Activated T-helper 1 cell treated with anti-CD3 and anti-CD28 coated beads, Interleukin-2, amount 50 U/mL, for 16 hours (primary cell): ENCODE measurements at regions not wholly inside any gene's neighbourhood (a gene's known extent, or its start where the extent isn't known, plus 50 kb on each side); places are given as distances from the start of the nearest gene placed in this dataset.

Experiments used
- DNase-seq, 2 donors: peaks; one replicate each; pipeline ENCODE4 v3.0.0-alpha.2; 2020; ENCODE audit warnings: low read depth in 1 of 2, low spot score in 1 of 2

DNA sequence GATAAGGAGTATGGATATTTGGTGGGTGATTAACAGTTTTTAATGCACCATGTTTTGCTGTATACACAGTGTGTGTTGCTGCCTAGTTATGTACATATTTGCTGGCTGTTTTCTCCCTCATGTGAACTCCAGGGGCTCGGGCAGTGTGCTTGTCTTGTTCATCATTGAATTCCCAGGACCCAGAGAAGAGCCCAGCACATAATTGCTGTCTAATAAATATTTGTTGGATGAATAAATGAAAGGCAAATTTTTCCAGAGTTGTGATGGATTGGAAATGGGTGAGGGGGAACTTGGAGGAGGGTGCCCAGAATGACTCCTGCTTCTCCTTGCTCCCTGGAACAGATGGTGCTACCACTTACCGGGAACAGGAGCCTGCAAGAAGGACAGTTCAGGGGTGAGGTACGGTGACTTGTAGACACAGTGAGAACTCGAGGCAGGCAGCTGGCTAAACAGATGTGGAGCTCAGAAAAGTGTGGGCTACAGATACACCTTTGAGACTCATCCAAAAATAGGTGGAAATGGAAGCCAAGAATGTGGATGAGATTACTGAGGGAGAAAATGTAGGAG lies 586.8 kb upstream of the MGMT start:
- no peak for DNase-seq

GRCh38 chr10:128881086-128881485 lies 586.0 kb upstream of the MGMT start:
- DNase-seq = no peak

DNA sequence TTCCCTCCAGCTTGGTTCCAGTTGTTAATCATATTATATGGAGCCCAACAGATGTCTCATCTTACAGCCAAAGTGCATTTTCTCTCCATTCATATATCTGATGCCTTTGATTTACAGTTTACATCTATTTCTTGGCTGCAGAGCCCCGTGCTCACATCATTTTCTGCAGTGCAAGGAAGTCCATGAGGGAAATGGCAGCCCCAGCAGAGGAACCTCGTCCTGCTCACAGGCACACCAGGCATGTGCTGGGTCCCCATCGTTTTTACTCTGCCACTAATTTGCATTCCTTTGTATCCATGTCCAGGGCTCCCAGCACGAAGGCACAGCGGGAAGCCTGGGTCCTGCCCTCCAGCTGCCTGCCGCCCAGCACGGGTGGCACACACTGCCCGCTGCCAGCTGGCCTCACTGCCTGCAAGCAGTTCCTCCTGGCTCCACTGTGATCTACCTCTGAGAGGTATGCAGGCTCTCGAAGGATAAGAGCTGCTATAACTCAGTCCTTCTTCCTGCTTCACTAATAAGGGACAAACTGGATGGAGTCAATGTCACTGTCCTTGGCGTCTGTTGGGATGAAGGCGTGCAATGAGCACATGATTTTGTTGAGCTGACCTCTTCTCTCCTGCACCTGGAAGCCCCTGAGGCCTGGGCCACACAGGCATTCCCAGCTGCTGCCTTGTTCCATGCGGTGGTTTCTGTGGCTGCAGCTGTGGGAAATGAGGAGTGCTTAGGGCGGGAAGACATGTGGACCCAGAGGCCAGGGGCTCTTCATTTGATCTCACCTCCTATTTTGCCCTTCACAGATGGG lies 583.6 kb upstream of the MGMT start:
- no peak for DNase-seq

- no peak for DNase-seq
Measured at GRCh38 chr10:128884033-128884425, 583.0 kb upstream of the MGMT start.

DNA sequence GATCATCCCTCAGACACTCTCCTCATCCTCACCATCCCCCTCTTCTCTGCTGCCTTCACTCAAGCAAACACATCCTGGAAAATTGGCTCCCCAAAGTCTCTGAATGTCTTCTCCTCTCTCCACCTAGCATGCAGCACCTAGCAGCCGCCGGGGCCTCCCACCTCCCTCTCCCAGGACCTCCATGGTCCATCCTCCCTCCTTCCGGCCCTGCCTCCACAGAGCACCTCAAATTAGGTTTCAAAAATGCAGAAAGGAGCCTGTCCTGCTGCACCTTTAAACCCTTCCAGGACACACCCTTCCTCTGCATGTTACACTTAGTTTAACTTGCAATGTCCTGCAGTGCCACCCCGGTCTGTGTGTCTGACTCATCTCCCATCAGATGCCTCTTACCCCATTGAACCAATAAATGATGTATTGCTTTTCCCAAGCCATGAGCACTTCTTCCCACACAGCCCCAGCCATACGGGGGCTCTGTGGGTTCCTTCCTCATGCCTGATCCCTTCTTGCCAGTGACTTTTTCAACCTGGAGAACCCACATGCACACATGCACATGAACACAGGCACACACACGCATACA lies 582.5 kb upstream of the MGMT start:
- no peak for DNase-seq

- no peak for DNase-seq
Measured at GRCh38 chr10:128885573-128886555, 581.2 kb upstream of the MGMT start.

DNA sequence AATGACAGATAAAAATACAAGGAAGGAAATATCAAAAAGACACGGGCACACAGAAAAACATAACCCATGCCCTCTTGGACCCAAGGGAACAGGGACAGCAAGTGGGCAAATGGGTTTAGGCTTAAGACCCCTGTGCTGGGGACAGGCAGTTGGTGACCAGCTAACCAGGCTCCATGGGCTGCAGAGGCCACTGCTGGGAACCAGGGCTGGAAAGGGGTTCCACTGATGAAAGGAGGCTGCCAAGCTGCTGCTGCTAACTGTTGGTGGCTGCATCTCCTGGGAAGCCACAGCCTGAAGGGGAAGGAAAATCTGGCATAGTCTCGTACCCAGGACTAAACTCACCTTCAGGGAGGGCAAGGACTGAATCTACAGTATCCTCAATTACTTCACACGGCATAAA lies 579.2 kb upstream of the MGMT start:
- DNase-seq = no peak

- DNase-seq = no peak
Measured at GRCh38 chr10:128892005-128892404, 575.0 kb upstream of the MGMT start.

DNA sequence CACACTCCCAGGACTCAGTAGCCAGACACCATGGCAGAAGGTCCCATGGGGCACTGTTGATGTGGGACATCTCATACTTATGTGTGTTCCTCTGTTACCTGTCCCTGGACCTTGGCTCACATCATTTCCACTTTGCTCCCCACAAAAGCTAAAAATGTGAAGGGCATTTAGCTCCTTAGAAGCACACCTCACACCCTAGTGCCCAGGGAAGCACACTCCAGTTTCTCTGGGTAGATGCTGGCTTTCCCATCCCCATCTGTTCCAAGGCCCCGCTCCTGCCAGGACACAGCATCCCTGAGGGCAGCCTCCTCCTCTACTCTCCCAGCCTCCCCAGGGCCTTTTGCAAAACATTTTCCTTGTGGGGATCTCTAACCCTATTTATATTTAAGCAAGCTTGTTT lies 572.4 kb upstream of the MGMT start:
- DNase-seq = no peak

GRCh38 chr10:128895473-128895872 lies 571.6 kb upstream of the MGMT start:
- no peak for DNase-seq

- DNase-seq = no peak
Measured at GRCh38 chr10:128896116-128896795, 570.8 kb upstream of the MGMT start.

DNA sequence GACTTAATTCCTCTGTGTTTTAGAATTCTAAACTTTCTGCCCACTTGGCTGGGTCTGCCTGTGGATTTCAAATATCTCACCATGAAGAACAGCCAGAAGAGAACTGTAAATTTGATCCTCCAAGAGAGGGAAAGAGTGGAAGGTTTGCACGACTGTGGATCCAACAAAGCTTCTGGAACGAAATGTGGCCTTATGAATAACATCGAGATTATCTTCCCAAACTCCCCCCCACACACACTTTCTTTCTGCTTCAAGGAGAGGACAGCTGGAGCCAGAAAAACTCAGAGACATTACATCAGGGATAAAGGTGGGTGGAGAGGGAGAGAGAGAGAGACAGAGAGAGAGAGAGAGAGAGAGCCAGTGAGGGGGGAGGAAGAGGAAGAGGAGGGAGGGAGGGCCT lies 570.1 kb upstream of the MGMT start:
- no peak for DNase-seq

DNA sequence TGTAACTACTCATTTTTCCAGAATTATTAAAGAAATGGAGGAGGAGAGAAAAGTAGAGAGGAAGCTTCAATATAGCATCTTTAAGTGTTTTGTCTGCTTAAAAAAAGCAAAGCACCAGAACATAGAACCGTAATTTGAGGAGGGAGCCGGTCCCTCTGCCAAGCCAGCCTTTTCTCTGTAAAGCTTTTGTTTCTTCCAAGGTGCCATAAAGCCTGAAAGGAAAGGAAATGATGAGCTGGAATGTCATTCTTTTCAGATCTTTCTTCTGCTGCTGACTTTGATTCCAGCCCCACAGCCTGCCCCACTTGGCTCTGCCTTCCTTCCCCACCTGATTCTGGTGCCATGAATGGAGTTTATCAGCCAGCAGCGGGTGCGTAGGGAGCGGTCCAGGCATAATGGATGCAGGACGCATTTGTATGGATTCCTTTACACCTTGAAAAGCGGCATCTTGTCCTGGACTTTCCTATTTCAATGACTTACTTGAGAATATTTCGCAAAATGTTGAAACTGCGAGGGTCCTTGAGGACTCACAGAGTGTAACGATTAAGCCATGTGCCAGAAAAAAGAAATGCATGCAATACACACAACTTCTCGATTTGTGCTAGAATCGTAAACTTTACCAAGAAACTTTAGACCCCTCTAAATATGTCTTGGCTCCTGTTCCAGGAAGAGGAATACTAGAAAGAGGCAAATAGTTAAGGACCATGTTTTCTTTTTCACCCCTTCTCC lies 569.5 kb upstream of the MGMT start:
- DNase-seq = no peak

DNA sequence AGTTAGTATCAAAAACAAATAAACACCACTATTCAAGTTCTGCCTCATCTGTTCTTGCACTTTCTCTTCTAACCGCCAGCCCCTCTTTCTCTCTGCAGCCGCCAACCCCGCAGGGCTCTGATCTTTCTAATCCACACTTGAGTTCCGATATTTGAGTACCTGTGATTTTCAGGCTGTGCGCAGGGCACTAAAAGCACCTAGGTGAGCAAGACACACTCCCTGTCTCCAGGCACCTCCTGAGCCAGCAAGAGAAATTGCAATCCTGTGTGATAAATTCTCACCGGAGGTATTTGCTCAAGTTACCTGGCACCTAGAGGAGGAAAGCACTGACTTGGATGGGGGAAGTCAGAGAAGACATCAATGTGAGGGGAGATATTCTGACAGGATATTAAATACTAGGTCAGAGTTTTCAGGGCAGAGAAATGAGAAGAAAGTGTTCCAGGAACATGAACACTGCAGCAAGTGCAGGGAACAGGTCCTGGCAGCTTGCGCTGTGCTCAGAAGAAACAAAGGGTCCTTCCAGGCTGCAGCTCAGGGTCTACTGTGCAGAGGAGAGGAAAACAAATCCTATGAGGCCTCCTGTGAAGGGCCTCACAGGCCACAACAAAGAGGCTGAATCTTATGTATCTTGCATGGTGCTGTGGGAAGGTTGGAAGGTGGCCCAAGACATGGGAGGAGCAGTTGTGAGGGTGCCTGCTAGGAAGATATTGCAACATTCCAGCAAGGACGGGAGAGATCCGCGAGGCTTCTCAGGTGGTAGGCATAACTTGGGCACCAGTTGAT lies 568.7 kb upstream of the MGMT start:
- no peak for DNase-seq

- no peak for DNase-seq
Measured at GRCh38 chr10:128898916-128899195, 568.2 kb upstream of the MGMT start.

DNA sequence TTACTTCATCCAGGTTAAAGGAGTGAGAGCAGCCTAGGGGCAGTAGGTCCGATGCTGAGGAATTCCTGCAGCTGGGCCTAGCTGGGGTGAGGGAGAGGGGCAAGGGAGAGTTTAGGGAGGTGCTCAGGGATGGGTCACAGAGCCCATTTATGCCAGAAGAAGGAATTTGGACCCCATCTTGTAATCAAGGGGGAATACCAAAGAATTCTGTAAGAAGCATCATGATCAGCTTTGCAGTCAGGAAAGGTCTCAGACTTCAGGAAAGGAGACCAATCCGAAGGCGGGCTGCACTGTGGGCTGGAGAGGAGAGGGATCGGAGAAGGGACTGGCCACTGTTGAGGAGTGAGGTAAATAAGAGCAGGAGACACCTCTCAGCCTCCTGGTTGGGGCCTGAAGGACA lies 566.6 kb upstream of the MGMT start:
- DNase-seq = no peak

DNA sequence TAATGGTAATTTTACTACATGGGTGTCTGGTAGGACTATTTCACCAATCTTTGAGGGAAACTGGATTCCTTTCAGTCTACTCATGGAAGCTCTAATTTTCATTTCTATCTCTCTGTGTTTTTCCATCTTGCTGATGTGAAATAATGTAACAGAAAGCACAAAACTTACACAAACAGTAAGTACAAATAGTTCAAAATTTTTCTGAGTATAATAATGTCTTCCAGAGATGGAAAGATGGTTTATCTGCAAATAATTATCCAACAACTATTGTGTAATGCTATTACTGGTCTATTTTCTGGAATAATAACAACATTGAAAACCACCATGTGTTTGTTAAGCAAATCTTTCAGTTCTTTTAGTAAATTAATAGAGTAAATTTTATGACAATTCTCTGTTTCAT lies 565.8 kb upstream of the MGMT start:
- no peak for DNase-seq

- no peak for DNase-seq
Measured at GRCh38 chr10:128902031-128902710, 564.9 kb upstream of the MGMT start.
